Adrenal gland (tissue), 5 donors: ENCODE measurements at regions not wholly inside any gene's neighbourhood (a gene's known extent, or its start where the extent isn't known, plus 50 kb on each side); places are given as distances from the start of the nearest gene placed in this dataset.

Source experiments
- POLR2A ChIP-seq, 2 donors: fragments of 450-650 bp; IDR thresholded peaks; one replicate each; pipeline ENCODE4 v1.6.1; 2017; ENCODE audit warnings: antibody characterized with exemption in 2 of 2, mild to moderate bottlenecking in 2 of 2, moderate library complexity in 1 of 2
- TF ChIP-seq, protein P1 (sequence below), 6 experiments: fragments of 450-650 bp in 4 of 6; fragments of 200-600 bp in 2 of 6; sonication (generic) in 1 of 6; IDR thresholded peaks; 1 replicate in 5 of 6; 2 replicates in 1 of 6; pipeline versions ENCODE4 v1.5.1 to v1.8.0; 2016 to 2021; ENCODE audit warnings: antibody characterized with exemption in 6 of 6, mild to moderate bottlenecking in 2 of 6, moderate library complexity in 1 of 6
- donor health status: DM: no; HTN: no; CAD: no.

- TF ChIP-seq POLR2A (IDR thresholded peaks at IDR 0.05) = no peak
- TF ChIP-seq, protein P1, sequence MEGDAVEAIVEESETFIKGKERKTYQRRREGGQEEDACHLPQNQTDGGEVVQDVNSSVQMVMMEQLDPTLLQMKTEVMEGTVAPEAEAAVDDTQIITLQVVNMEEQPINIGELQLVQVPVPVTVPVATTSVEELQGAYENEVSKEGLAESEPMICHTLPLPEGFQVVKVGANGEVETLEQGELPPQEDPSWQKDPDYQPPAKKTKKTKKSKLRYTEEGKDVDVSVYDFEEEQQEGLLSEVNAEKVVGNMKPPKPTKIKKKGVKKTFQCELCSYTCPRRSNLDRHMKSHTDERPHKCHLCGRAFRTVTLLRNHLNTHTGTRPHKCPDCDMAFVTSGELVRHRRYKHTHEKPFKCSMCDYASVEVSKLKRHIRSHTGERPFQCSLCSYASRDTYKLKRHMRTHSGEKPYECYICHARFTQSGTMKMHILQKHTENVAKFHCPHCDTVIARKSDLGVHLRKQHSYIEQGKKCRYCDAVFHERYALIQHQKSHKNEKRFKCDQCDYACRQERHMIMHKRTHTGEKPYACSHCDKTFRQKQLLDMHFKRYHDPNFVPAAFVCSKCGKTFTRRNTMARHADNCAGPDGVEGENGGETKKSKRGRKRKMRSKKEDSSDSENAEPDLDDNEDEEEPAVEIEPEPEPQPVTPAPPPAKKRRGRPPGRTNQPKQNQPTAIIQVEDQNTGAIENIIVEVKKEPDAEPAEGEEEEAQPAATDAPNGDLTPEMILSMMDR (IDR thresholded peaks at IDR 0.05) = no peak
Measured at GRCh38 chr21:31511258-31511657, 148.2 kb upstream of the SOD1 start.
